H1 (cell line): ENCODE measurements at regions not wholly inside any gene's neighbourhood (a gene's known extent, or its start where the extent isn't known, plus 50 kb on each side); places are given as distances from the start of the nearest gene placed in this dataset.

Source experiments
- TBP ChIP-seq: IDR thresholded peaks from 2 replicates; pipeline ENCODE4 v1.6.1; 2011; ENCODE audit warnings: low read depth, low read length, improper control_type of control experiment

- no peak for TF ChIP-seq TBP
- TF ChIP-seq, all 59 proteins: peak for 0
Observed at GRCh38 chr11:28625532-28625931, 517.3 kb downstream of the METTL15 start (continued).
